Upper lobe of left lung (tissue), 6 donors: ENCODE measurements at regions not wholly inside any gene's neighbourhood (a gene's known extent, or its start where the extent isn't known, plus 50 kb on each side); places are given as distances from the start of the nearest gene placed in this dataset.
"Not testable (repeated sequence)": the region's sequence is repeated elsewhere in the genome, so short reads cannot be mapped to it uniquely, and the experiment has no call there.

Experiments used
- ATAC-seq, 2 donors: fragments of 200-7000 bp; cut with Tn5 transposase; one replicate each; pipeline ENCODE4 v1.9.1; 2022; ENCODE audit warnings: mild to moderate bottlenecking in 2 of 2, moderate library complexity in 2 of 2; ENCODE audit not compliant: low FRiP score in 2 of 2
- DNase-seq, 2 donors: peaks; one replicate each; pipeline ENCODE4 v3.0.0-alpha.2; 2019 to 2020
- H3K27ac ChIP-seq, 4 donors: fragments of 200-600 bp; sonication (generic); one replicate each; pipeline ENCODE4 v1.5.1; 2016 to 2019
- H3K27me3 ChIP-seq, 4 donors: fragments of 200-600 bp; sonication (generic); one replicate each; pipeline ENCODE4 v1.5.1; 2017 to 2019
- H3K36me3 ChIP-seq, 4 donors: fragments of 200-600 bp; sonication (generic); one replicate each; pipeline ENCODE4 v1.5.1; 2016 to 2019
- H3K4me1 ChIP-seq, 4 donors: fragments of 200-600 bp; sonication (generic); one replicate each; pipeline ENCODE4 v1.5.1; 2018 to 2019
- H3K4me3 ChIP-seq, 4 donors: fragments of 200-600 bp; sonication (generic); one replicate each; pipeline ENCODE4 v1.5.1; 2017 to 2019; ENCODE audit warnings: mild to moderate bottlenecking in 2 of 4, moderate library complexity in 1 of 4
- H3K9me3 ChIP-seq, 4 donors: fragments of 200-600 bp; sonication (generic); one replicate each; pipeline ENCODE4 v1.5.1; 2018 to 2019
- CTCF ChIP-seq, 6 experiments: fragments of 450-650 bp in 4 of 6; fragments of 200-600 bp in 2 of 6; sonication (generic) in 2 of 6; IDR thresholded peaks; one replicate each; pipeline ENCODE4 v1.5.1; 2016 to 2019; ENCODE audit warnings: antibody characterized with exemption in 6 of 6
- EP300 ChIP-seq, 4 donors: sonication (generic); formaldehyde crosslinking; IDR thresholded peaks; one replicate each; pipeline ENCODE4 v1.5.1; 2017; ENCODE audit warnings: antibody characterized with exemption in 4 of 4, control low read depth in 2 of 4
- POLR2A ChIP-seq, 4 donors: fragments of 450-650 bp; IDR thresholded peaks; one replicate each; pipeline ENCODE4 v1.5.1; 2016 to 2017; ENCODE audit warnings: antibody characterized with exemption in 4 of 4, mild to moderate bottlenecking in 2 of 4
- POLR2AphosphoS5 ChIP-seq, 2 donors: sonication (generic); formaldehyde crosslinking; IDR thresholded peaks; one replicate each; pipeline ENCODE4 v1.5.1; 2017; ENCODE audit warnings: antibody characterized with exemption in 2 of 2
- WGBS, 2 donors: methylation state at CpG; one replicate each; pipeline ENCODE4 v1.1.5; 2017 to 2018; 5-methylcytosine and 5-hydroxymethylcytosine counted together
- donor health status: DM: no; HTN: no; CAD: no; lungs with moderate emphysema.
- donor health status: DM: no; HTN: yes; CAD: no; lungs with severe emphysema.

GRCh38 chr16:51262428-51262827, 111.4 kb upstream of the SALL1 start:
- Histone ChIP-seq H3K27me3 (no peaks in the 10 kb centered on the region), H3K4me1 (no peaks in the 10 kb centered on the region), H3K9me3 (peaks cover 0 to 8% (median 3%) of the 10 kb centered on the region in 4 donors), H3K27ac (no peak overlapping the region), H3K36me3 (no peaks in the 10 kb centered on the region), H3K4me3 (no peak overlapping the region)
- no peak for DNase-seq
- no peak for ATAC-seq
- WGBS, 2 donors = 58 to 65% methylated on average over 1 of the region's 1 CpG
- TF ChIP-seq POLR2AphosphoS5 (IDR thresholded peaks at IDR 0.05) (no peak), CTCF (IDR thresholded peaks at IDR 0.05) (no peak), POLR2A (IDR thresholded peaks at IDR 0.05) (no peak), EP300 (IDR thresholded peaks at IDR 0.05) (no peak)

DNA sequence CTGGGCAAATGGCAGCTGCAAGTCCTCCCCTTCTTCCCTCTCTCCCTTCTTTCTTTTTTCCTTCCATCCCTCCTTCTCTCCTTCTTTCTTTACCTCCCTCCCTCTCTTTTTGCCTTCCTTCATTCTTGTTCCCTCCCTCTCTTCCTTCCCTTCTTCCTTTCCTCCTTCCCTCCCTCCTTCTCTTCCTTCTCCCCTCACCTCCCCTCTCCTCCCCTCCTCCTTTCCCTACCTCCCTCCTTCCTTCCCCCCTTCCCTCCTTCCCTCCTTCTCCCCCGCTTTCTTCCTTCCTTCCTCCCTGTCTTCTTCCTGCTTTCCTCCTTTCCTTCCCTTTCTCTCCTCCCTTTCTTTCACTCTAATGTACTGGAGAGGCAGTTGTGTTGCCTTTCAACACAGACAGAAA, 110.8 kb upstream of the SALL1 start:
- Histone ChIP-seq H3K27ac (no peak overlapping the region), H3K9me3 (peaks cover 0 to 8% (median 3%) of the 10 kb centered on the region in 4 donors), H3K36me3 (no peaks in the 10 kb centered on the region), H3K4me3 (no peak overlapping the region), H3K4me1 (no peaks in the 10 kb centered on the region), H3K27me3 (no peaks in the 10 kb centered on the region)
- ATAC-seq = no peak
- WGBS, 2 donors = 86 to 91% methylated on average over 1 of the region's 1 CpG
- no peak for DNase-seq
- TF ChIP-seq CTCF (IDR thresholded peaks at IDR 0.05) (no peak), POLR2A (IDR thresholded peaks at IDR 0.05) (no peak), POLR2AphosphoS5 (IDR thresholded peaks at IDR 0.05) (no peak), EP300 (IDR thresholded peaks at IDR 0.05) (no peak)

GRCh38 chr16:51255349-51255972, 104.4 kb upstream of the SALL1 start:
- TF ChIP-seq CTCF (IDR thresholded peaks at IDR 0.05) (no peak), POLR2A (IDR thresholded peaks at IDR 0.05) (no peak), POLR2AphosphoS5 (IDR thresholded peaks at IDR 0.05) (no peak), EP300 (IDR thresholded peaks at IDR 0.05) (no peak)
- H3K27me3 ChIP-seq = no peaks in the 10 kb centered on the region
- no peak for DNase-seq
- H3K36me3 ChIP-seq = no peaks in the 10 kb centered on the region
- H3K4me3 ChIP-seq = no peak overlapping the region
- no peaks in the 10 kb centered on the region for H3K4me1 ChIP-seq
- ATAC-seq = no peak
- WGBS, 2 donors = 57 to 69% methylated on average over 3 of the region's 3 CpGs
- no peaks in the 10 kb centered on the region for H3K9me3 ChIP-seq
- H3K27ac ChIP-seq = no peak overlapping the region

GRCh38 chr16:51254390-51254789, 103.3 kb upstream of the SALL1 start:
- WGBS, 2 donors = 92 to 94% methylated on average over 7 of the region's 7 CpGs
- H3K27me3 ChIP-seq, H3K4me3 ChIP-seq, ATAC-seq, H3K9me3 ChIP-seq, H3K4me1 ChIP-seq, H3K36me3 ChIP-seq, DNase-seq, H3K27ac ChIP-seq: not testable (repeated sequence)

DNA sequence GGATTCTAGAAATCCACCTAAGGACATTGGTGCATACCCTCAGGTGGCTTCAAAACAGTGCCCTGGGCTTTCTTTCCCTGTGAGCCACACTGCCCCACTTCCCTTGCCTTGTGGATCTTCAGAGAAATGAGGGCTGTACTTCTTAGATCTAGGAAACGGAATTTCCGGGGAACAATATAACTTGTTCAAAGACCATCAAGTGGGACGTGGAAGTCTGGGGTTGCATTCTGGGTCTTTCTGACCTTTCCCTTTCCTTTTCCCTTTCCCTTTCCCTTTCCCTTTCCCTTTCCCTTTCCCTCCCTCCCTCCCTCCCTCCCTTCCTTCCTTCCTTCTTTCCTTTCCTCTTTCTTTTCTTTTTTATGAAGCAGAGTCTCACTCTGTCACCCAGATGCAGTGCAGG, 97.1 kb upstream of the SALL1 start:
- Histone ChIP-seq H3K4me1 (no peaks in the 10 kb centered on the region), H3K36me3 (no peaks in the 10 kb centered on the region), H3K9me3 (no peaks in the 10 kb centered on the region), H3K27me3 (no peaks in the 10 kb centered on the region), H3K4me3 (no peak overlapping the region), H3K27ac (no peak overlapping the region)
- TF ChIP-seq POLR2A (IDR thresholded peaks at IDR 0.05) (no peak), POLR2AphosphoS5 (IDR thresholded peaks at IDR 0.05) (no peak), EP300 (IDR thresholded peaks at IDR 0.05) (no peak), CTCF (IDR thresholded peaks at IDR 0.05) (no peak)
- no peak for ATAC-seq
- DNase-seq = no peak
- 89 to 91% methylated on average over 3 of the region's 3 CpGs for WGBS, 2 donors
